Transverse colon (tissue), 3 donors: ENCODE measurements at regions not wholly inside any gene's neighbourhood (a gene's known extent, or its start where the extent isn't known, plus 50 kb on each side); places are given as distances from the start of the nearest gene placed in this dataset.

ENCODE experiments used
- CTCF ChIP-seq, 5 experiments: fragments of 200-600 bp in 3 of 5; fragments of 450-650 bp in 2 of 5; sonication (generic) in 3 of 5; IDR thresholded peaks; 1 replicate in 2 of 5; 2 replicates in 3 of 5; pipeline ENCODE4 v1.5.1; 2016 to 2017; ENCODE audit warnings: antibody characterized with exemption in 5 of 5, inconsistent platforms in 3 of 5, mild to moderate bottlenecking in 2 of 5, moderate library complexity in 1 of 5
- POLR2A ChIP-seq: fragments of 450-650 bp; IDR thresholded peaks from one replicate; pipeline ENCODE4 v1.6.1; 2016; ENCODE audit warnings: antibody characterized with exemption, mild to moderate bottlenecking, moderate library complexity

- TF ChIP-seq CTCF (IDR thresholded peaks at IDR 0.05) = no peak
- TF ChIP-seq POLR2A = no peak
Observed at GRCh38 chr18:49650426-49650891, 88.6 kb downstream of the LIPG start.
